ENCODE measurements at regions not wholly inside any gene's neighbourhood (a gene's known extent, or its start where the extent isn't known, plus 50 kb on each side); places are given as distances from the start of the nearest gene placed in this dataset.
"Not testable (repeated sequence)": the region's sequence is repeated elsewhere in the genome, so short reads cannot be mapped to it uniquely, and the experiment has no call there.

- H3K27ac ChIP-seq; H3K36me3 ChIP-seq; intact Hi-C loops (cut with DNase I); H3K4me1 ChIP-seq; H3K9me3 ChIP-seq; H3K4me3 ChIP-seq; H3K27me3 ChIP-seq; DNase-seq (ENCODE audit: extremely low spot score in 2 of 2): not testable (repeated sequence)
These were observed 311.9 kb upstream of the PLGLB2 start for GRCh38 chr2:87436007-87436406.

GRCh38 chr2:87437701-87438260, 310.1 kb upstream of the PLGLB2 start:
- DNase-seq (ENCODE audit: extremely low spot score in 2 of 2); H3K27ac ChIP-seq; H3K9me3 ChIP-seq; H3K36me3 ChIP-seq; H3K4me1 ChIP-seq; intact Hi-C loops (cut with DNase I); H3K27me3 ChIP-seq; H3K4me3 ChIP-seq: not testable (repeated sequence)

DNA sequence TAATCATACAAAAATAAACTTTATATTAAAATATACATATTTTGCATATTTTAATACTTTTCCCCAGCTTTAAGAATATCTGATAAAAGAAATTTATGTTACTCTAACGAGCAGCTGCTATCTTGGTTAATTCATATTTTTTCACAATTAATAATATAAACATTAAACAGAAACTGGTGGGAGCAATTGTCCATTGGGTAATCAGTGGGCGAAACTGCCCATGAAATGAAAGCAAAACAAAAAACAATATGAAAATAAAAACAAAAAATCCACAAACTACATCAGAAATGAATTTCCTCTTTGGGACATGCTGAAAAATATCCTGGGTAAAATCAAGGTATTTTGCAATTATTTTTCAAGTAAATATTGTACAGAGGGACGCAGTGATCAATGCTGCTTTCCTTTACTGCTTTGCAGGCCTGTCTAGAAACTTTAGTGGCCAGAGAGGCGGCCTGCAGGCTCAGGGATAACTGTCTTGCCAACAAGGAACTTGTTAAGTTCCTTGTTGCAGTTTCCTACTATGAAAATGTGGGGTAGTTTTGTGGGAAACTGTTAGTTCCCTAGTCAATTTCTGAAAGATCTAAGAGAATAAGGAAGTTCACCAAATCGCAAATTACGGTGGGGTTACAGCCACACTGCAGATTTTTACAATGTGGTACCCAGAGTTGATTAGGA, 309.0 kb upstream of the PLGLB2 start:
- H3K4me3 ChIP-seq; H3K36me3 ChIP-seq; H3K9me3 ChIP-seq; DNase-seq (ENCODE audit: extremely low spot score in 2 of 2); H3K27ac ChIP-seq; H3K27me3 ChIP-seq; H3K4me1 ChIP-seq; intact Hi-C loops (cut with DNase I): not testable (repeated sequence)

GRCh38 chr2:87439617-87440204, 308.2 kb upstream of the PLGLB2 start:
- H3K27ac ChIP-seq; H3K9me3 ChIP-seq; H3K4me3 ChIP-seq; H3K4me1 ChIP-seq; H3K36me3 ChIP-seq; H3K27me3 ChIP-seq; DNase-seq (ENCODE audit: extremely low spot score in 2 of 2); intact Hi-C loops (cut with DNase I): not testable (repeated sequence)

DNA sequence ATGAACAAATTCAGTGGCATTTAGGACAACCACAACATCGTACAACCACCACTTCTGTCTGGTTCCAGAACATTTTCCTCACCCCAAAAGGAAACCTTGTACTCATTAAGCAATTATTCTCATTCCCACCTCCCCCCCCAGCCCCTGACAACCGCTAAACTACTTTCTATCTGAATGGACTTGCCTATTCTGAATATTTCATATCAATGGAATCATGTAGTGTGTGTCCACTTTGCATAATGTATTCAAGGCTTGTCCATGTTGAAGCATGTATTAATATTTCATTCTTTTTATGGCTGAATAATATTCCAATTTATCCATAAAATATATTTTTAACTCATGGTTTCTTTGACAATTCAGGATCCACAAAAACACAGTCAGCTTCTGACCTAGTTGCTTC, 307.2 kb upstream of the PLGLB2 start:
- H3K36me3 ChIP-seq; H3K9me3 ChIP-seq; DNase-seq (ENCODE audit: extremely low spot score in 2 of 2); H3K4me1 ChIP-seq; H3K27ac ChIP-seq; intact Hi-C loops (cut with DNase I); H3K27me3 ChIP-seq; H3K4me3 ChIP-seq: not testable (repeated sequence)

GRCh38 chr2:87441375-87441774, 306.5 kb upstream of the PLGLB2 start:
- intact Hi-C loops (cut with DNase I); H3K27ac ChIP-seq; H3K4me3 ChIP-seq; H3K9me3 ChIP-seq; H3K27me3 ChIP-seq; H3K4me1 ChIP-seq; DNase-seq (ENCODE audit: extremely low spot score in 2 of 2); H3K36me3 ChIP-seq: not testable (repeated sequence)

DNA sequence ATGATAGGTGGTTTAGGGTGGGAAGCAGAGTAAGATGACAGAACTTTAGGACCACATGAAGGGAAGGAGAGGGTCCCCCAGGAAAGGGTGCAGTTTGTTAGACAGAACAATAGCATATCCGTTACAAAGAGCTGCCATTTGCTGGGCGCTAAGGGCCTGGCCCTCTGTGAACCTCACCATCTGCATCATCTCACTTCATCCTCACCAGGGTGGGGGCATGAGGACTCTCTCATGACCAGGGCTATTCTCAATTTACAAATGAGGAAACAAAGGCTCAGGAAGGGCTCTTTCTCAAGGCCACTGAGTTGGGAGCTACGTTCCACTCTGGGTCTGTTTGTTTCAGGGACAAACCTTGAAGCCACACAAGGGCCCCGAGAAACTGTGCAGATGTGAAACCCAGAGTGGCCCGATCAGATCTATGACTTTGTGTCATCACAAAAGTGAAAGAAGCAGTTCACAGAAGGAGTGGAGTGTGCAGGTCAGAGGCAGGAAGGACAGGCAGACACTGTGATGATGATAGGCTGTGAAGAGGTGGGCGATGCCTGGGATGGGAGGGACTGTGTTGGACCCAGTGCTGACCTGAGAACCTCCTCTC, 304.8 kb upstream of the PLGLB2 start:
- H3K9me3 ChIP-seq; H3K27ac ChIP-seq; intact Hi-C loops (cut with DNase I); H3K27me3 ChIP-seq; H3K4me1 ChIP-seq; H3K4me3 ChIP-seq; H3K36me3 ChIP-seq; DNase-seq (ENCODE audit: extremely low spot score in 2 of 2): not testable (repeated sequence)

DNA sequence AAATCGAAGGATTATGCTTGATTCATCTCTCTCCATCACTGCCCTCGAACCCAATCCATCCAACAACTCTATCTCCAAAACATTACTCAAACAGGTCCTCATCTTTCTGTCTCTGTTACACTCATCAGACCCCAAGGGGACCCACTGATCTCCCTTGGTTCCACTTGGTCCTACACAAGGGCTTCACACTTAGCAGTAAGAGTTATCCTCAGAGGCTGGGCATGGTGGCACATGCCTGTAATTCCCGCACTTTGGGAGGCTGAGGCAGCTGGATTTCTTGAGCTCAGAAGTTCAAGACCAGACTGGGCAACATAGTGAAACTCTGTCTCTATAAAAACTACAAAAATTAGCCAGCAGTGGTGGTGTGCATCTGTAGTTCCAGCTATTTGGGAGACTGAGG, 302.9 kb upstream of the PLGLB2 start:
- H3K27ac ChIP-seq; intact Hi-C loops (cut with DNase I); H3K4me3 ChIP-seq; H3K36me3 ChIP-seq; DNase-seq (ENCODE audit: extremely low spot score in 2 of 2); H3K27me3 ChIP-seq; H3K9me3 ChIP-seq; H3K4me1 ChIP-seq: not testable (repeated sequence)

GRCh38 chr2:87445613-87446312, 302.1 kb upstream of the PLGLB2 start:
- H3K36me3 ChIP-seq; H3K27ac ChIP-seq; H3K27me3 ChIP-seq; DNase-seq (ENCODE audit: extremely low spot score in 2 of 2); H3K4me1 ChIP-seq; H3K4me3 ChIP-seq; H3K9me3 ChIP-seq; intact Hi-C loops (cut with DNase I): not testable (repeated sequence)

- H3K36me3 ChIP-seq; H3K9me3 ChIP-seq; H3K27ac ChIP-seq; H3K27me3 ChIP-seq; DNase-seq (ENCODE audit: extremely low spot score in 2 of 2); intact Hi-C loops (cut with DNase I); H3K4me3 ChIP-seq; H3K4me1 ChIP-seq: not testable (repeated sequence)
These were observed 301.6 kb upstream of the PLGLB2 start for GRCh38 chr2:87446313-87446696.

DNA sequence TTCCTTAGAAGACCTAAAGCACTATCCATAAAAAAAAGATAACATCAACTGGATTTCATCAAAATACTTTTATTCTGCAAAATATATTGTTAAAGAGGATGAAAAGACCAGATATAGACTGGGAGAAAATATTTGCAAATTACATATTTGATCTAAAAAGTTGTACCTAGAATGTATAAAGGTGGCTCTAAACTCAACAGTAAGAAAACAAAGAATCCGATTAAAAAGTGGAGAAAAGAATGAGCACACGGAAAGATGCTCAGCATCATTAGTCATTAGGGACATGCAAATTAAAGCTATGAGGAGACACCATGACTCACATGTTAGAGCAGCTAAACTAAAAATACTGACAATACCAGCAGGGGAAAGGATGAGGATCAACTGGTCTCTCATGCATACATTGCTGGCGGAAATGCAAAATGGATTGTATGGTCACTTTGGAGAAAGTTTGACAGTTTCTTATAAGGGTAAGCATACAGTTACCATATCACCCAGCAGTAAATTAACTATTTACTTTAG, 298.4 kb upstream of the PLGLB2 start:
- intact Hi-C loops (cut with DNase I); H3K36me3 ChIP-seq; H3K4me1 ChIP-seq; H3K9me3 ChIP-seq; H3K4me3 ChIP-seq; H3K27ac ChIP-seq; DNase-seq (ENCODE audit: extremely low spot score in 2 of 2); H3K27me3 ChIP-seq: not testable (repeated sequence)

DNA sequence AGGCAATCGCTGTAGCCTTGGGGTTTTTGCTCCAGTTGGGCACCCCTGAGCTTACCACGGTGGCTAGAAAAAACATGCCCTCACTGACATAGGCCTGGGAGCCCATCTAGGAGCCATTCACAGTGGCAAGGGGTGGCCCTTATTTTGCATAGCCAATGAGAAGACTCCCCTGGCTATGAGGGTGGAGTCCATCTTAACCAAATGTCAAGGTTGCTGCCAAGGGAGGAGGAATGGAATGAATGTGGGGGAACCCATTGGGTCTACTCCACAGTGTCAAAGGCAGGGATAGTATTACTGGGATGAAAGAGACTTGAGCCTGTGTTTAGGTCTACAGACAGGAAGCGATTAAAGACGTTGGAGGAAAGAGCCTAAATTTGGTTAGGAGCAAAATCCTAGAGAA, 295.7 kb upstream of the PLGLB2 start:
- H3K9me3 ChIP-seq; intact Hi-C loops (cut with DNase I); H3K27ac ChIP-seq; H3K4me1 ChIP-seq; H3K4me3 ChIP-seq; H3K27me3 ChIP-seq; H3K36me3 ChIP-seq: not testable (repeated sequence)
- peak in 1 of 2 donors; percentile 13 for DNase-seq (ENCODE audit: extremely low spot score in 2 of 2)

GRCh38 chr2:87452861-87453260, 295.0 kb upstream of the PLGLB2 start:
- H3K9me3 ChIP-seq; H3K36me3 ChIP-seq; H3K4me3 ChIP-seq; intact Hi-C loops (cut with DNase I); H3K27me3 ChIP-seq; H3K4me1 ChIP-seq; H3K27ac ChIP-seq: not testable (repeated sequence)
- peak in 1 of 2 donors; percentile 42 for DNase-seq (ENCODE audit: extremely low spot score in 2 of 2)
